BJ (cell line): ENCODE measurements at regions not wholly inside any gene's neighbourhood (a gene's known extent, or its start where the extent isn't known, plus 50 kb on each side); places are given as distances from the start of the nearest gene placed in this dataset.

Source experiments
- CTCF ChIA-PET: fragments of 350-600 bp; formaldehyde crosslinking; extraction: SDS; loops from one replicate; lab custom pipeline; 2021; ENCODE audit warnings: antibody characterized with exemption, inconsistent platforms; lab: Yijun Ruan, JAX
- POLR2A ChIA-PET: fragments of 300-600 bp; sonication (Branson Sonifier 250); formaldehyde crosslinking; extraction: SDS; loops from one replicate; lab custom pipeline; 2021; ENCODE audit warnings: antibody characterized with exemption; lab: Charles Lee
- DNase-seq: peaks from one replicate; pipeline ENCODE4 v3.0.0-alpha.2; 2011; ENCODE audit warnings: low read depth
- H3K27me3 ChIP-seq: 2 replicates; pipeline ENCODE4 v1.6.0; 2011; ENCODE audit warnings: low read length; ENCODE audit not compliant: control insufficient read depth, insufficient read depth
- H3K36me3 ChIP-seq: 2 replicates; pipeline ENCODE4 v1.5.1; 2011; ENCODE audit warnings: low read length; ENCODE audit not compliant: control insufficient read depth, insufficient read depth
- H3K4me3 ChIP-seq: 2 replicates; pipeline ENCODE4 v1.5.1; 2011; ENCODE audit warnings: low read depth, mild to moderate bottlenecking, control low read depth, low read length
- CTCF ChIP-seq: IDR thresholded peaks from 2 replicates; pipeline ENCODE4 v1.5.1; 2011; ENCODE audit warnings: low read depth, mild to moderate bottlenecking, control low read depth, inconsistent platforms, low read length, moderate library complexity; ENCODE audit not compliant: insufficient read depth

- Histone ChIP-seq H3K4me3 (no peak overlapping the region), H3K27me3 (no peaks in the 10 kb centered on the region), H3K36me3 (no peaks in the 10 kb centered on the region)
- no peak for TF ChIP-seq CTCF
- DNase-seq = no peak
- ChIA-PET CTCF (interaction anchor here (0.6 kb wide), 1 partner anchor 309 kb away, joined by 3 read pairs; no protein-coding TSS in a partner anchor), POLR2A (no interaction called here)
These were observed 84.1 kb upstream of the KLHL25 start for GRCh38 chr15:85878828-85879225.

- no peak overlapping the region for H3K4me3 ChIP-seq
- POLR2A ChIA-PET = no interaction called here
- CTCF ChIA-PET = interaction anchor here (0.6 kb wide), 1 partner anchor 308 kb away, joined by 3 read pairs; no protein-coding TSS in a partner anchor
- no peak for DNase-seq
- no peaks in the 10 kb centered on the region for H3K36me3 ChIP-seq
- no peak for TF ChIP-seq CTCF
- H3K27me3 ChIP-seq = no peaks in the 10 kb centered on the region
These were observed 84.8 kb upstream of the KLHL25 start for GRCh38 chr15:85879334-85880163.

- no peak overlapping the region for H3K4me3 ChIP-seq
- CTCF ChIA-PET = no interaction called here
- POLR2A ChIA-PET = no interaction called here
These were observed 85.9 kb upstream of the KLHL25 start for GRCh38 chr15:85880501-85881190.

GRCh38 chr15:85886309-85886811 is 91.6 kb upstream of the KLHL25 start:
- TF ChIP-seq CTCF = no peak
- Histone ChIP-seq H3K27me3 (no peaks in the 10 kb centered on the region), H3K4me3 (no peak overlapping the region), H3K36me3 (no peaks in the 10 kb centered on the region)
- ChIA-PET CTCF (interaction anchor here (2.3 kb wide), 1 partner anchor 27 kb away, joined by 8 read pairs; no protein-coding TSS in a partner anchor), POLR2A (no interaction called here)
- DNase-seq = no peak

More at GRCh38 chr15:85880501-85881190, 85.9 kb upstream of the KLHL25 start:
- DNase-seq = no peak
- no peak for TF ChIP-seq CTCF
- Histone ChIP-seq H3K36me3 (no peaks in the 10 kb centered on the region), H3K27me3 (no peaks in the 10 kb centered on the region)
